DMS153 treated with DMSO at 0.1 percent for 48 hours (cell line): ENCODE measurements at regions not wholly inside any gene's neighbourhood (a gene's known extent, or its start where the extent isn't known, plus 50 kb on each side); places are given as distances from the start of the nearest gene placed in this dataset.

Experiments
- DNase-seq: peaks from one replicate; lab custom pipeline; 2025; ENCODE audit not compliant: unreplicated experiment; lab: John Stamatoyannopoulos, UW

GRCh38 chr2:163459986-163460385 is 275.8 kb downstream of the FIGN start:
- DNase-seq, result no peak

GRCh38 chr2:163456953-163457743 is 278.7 kb downstream of the FIGN start:
- no peak for DNase-seq

- no peak for DNase-seq
Measured at GRCh38 chr2:163455815-163456214, 280.0 kb downstream of the FIGN start.

GRCh38 chr2:163453920-163454319 is 281.9 kb downstream of the FIGN start:
- DNase-seq, result no peak

GRCh38 chr2:163441603-163442002 is 294.2 kb downstream of the FIGN start:
- DNase-seq, result no peak

- DNase-seq, result no peak
Measured at GRCh38 chr2:163436963-163437362, 298.8 kb downstream of the FIGN start.

- no peak for DNase-seq
Measured at GRCh38 chr2:163428187-163428586, 307.6 kb downstream of the FIGN start.

DNA sequence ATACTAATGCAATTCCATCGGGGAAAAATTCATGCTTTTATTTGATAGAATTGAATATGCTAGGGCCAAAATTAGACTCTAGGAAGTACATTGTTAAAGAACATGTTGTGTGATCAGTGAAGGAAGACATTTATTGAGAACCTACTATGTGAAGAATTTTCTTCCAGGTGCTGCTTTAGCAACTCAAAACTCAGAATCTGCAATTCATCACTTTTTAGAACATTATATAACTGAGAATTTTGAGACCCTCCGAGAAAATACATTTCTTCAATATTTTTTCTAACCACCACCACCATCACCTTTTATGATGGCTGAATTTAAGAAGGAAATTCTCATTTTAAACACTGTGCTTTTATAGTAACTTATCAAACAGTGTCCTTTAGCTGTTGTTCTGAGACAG is 315.2 kb downstream of the FIGN start:
- DNase-seq, result no peak

- DNase-seq, result no peak
Measured at GRCh38 chr2:163419000-163419830, 316.6 kb downstream of the FIGN start.

DNA sequence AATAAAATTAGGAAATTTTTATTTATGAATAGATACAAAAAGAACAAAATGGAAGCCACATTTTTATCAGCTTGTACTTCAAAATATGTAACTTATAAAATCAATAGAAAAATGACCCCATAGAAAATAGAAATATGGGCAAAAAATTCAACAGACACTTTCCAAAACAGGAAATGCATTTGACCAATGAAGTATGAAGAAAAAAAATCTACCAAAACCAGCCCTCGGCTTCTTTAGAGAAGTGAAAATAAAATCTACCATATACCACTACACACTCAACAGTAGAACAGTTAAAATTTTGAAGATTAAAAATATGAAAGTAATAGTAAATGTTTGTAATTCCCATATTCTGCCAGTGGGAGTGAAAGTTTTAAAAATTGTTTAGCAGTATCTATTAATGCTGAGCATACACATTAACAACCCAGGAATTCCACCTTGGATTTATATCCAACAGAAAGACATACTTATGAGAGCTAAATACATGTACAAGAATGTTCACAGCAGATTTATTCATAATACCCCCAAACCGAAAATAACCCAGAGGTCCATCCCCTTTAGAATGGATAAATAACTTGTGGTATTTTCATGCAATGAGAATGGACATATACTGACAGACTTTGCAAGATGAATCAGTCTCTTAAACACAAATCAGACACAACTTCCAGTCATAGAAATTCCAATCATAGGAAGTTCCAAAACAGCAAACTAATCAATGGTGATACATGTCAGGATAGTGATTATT is 318.0 kb downstream of the FIGN start:
- DNase-seq, result no peak

DNA sequence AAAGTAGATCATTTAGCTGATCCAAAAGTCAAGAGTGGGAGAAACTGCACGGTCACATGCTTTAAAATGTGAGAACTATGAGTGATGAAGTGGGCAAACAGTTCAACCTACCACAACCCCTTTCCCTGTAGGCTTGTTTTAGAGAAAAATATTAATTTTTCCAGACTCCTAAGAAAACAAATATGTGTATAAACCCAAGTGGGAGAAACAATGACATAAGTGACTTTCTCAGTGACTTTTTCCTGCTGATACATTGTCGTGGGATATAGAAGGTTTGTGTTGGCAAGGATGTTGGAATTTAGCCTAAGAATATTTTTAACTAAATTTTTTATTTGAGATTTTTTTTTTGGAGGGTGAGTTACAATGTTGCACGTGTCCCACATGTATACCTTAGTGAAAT is 321.7 kb downstream of the FIGN start:
- DNase-seq, result no peak

DNA sequence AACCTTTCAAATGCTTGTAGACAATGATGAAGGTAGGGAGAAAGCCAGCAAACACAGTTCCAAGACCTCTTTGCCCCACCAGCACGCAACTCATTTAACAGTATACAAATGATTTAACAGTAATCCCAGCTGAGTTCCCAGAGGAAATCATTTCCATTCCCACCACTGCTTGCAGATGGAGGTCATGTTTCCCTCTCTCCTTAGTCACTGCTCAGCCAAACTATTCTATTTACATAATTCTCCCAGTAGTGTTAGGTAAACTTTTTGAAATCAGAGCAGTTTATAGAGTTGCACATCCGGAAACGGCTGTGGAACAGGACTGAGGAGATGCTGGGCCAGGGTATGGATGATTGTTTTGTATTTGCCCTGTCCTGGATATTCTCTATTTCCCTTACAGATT is 328.5 kb downstream of the FIGN start:
- no peak for DNase-seq

DNA sequence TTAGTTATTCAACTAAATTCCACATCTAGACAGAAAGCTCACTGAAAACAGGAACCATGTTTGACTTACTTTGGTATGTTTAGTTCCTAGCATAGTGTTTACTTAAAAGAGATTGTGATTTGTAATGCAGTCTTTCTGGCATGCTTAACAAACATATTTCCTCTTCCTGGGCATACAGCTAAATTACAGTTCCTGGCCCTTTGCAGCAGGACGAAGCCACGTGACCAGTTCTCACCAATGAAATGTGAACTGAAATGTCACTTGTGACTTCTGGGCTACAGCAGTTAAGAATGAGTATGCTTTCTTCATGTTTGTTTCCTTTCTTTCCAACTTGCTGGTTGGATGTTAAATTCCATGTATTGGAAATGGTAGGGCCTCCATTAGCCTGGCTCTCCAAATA is 330.5 kb downstream of the FIGN start:
- DNase-seq, result no peak

- no peak for DNase-seq
Measured at GRCh38 chr2:163401481-163401880, 334.3 kb downstream of the FIGN start.

DNA sequence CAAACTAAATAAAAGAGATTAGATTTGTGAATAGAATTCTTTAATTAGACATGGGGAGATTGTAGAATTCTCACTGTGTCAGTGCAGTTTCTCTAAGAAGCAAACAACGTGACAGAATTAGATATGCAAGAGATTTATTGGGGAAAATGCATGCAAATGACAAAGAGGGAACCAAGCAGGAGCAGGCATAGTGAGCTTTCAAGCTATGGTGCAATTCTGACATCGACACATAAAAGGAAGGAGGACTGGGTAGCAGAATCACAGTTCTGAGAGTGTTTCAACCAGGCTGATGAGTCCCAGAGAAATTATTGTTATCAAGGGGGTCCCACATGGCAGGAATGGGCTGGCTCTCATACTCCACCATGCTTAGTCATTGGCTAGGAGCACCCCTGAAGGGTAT is 338.4 kb downstream of the FIGN start:
- DNase-seq, result no peak

DNA sequence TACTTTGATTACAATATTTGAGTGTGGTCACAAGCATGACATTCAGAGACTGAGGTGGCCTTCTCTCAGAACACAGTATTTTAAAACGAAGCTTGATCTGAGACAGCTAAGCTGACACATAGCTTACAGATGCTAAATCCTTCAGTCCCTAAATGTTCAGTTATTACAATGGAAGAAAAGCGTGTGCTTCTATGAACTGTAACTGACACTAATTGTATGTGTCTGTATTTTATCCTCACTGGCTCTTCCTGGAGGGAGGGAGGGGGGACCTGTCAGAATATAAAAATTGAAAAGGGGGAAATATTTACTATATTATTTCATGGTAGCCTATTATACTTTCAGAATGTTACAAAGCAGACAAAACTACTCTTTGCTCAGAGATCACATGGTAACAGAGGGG is 340.2 kb downstream of the FIGN start:
- DNase-seq, result no peak

DNA sequence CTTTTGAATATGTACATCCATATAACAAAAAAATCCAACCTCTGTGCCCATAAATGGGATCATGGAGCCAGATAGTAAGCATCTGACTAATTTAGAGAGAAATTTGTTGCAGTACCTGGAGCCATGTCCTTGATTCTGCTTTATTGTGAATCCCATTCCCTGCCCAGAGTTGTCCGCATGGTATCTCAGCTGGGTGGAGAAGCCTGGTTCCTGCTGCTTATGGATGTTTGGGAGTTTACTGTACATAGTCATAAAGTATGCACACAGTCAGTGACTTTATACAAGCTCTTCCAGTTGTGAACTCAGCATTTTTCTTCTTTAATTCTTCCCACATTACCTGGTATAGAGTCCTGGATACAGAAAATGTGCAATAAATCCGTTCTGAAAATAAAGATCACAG is 346.0 kb downstream of the FIGN start:
- DNase-seq, result no peak

GRCh38 chr2:163375472-163375871 is 360.3 kb downstream of the FIGN start:
- DNase-seq, result no peak

DNA sequence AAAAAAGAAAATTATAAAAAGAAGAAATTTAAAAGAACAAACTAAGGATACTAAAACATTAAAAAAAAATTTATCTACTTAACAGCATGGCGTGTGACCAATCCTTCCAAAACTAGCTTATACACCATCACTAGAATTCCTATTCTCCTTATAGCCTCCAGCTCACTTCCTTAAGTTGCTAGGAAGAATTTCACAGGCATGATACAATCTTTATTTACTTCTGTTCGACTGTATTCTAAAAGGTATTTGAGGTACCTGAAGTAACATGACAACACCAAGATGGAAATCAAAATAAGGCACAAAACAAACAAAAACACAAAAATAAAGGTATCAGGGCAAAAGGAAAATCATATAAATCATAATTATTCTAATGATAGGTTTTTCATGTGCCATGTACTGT is 360.7 kb downstream of the FIGN start:
- DNase-seq, result no peak

GRCh38 chr2:163374282-163374681 is 361.5 kb downstream of the FIGN start:
- DNase-seq, result no peak

DNA sequence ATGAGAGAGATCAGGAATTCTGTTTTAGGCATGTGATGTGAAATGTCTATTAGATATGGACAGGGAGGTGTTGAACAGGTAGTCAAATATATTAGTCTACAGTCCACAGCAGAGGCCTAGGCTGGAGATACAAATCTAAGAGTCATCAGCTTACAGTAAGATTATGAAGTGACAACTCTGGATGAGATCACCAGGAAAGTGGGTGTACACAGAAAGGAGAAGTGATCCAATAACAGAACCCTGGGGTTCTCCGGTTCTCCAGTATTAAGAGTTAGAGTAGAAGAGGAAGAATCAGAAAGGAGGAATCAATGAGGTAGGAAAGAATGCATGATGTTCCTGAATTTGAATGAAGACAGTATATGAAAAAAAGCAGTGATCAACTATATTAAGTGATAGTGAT is 362.3 kb downstream of the FIGN start:
- no peak for DNase-seq
